ENCODE measurements at regions not wholly inside any gene's neighbourhood (a gene's known extent, or its start where the extent isn't known, plus 50 kb on each side); places are given as distances from the start of the nearest gene placed in this dataset.

DNA sequence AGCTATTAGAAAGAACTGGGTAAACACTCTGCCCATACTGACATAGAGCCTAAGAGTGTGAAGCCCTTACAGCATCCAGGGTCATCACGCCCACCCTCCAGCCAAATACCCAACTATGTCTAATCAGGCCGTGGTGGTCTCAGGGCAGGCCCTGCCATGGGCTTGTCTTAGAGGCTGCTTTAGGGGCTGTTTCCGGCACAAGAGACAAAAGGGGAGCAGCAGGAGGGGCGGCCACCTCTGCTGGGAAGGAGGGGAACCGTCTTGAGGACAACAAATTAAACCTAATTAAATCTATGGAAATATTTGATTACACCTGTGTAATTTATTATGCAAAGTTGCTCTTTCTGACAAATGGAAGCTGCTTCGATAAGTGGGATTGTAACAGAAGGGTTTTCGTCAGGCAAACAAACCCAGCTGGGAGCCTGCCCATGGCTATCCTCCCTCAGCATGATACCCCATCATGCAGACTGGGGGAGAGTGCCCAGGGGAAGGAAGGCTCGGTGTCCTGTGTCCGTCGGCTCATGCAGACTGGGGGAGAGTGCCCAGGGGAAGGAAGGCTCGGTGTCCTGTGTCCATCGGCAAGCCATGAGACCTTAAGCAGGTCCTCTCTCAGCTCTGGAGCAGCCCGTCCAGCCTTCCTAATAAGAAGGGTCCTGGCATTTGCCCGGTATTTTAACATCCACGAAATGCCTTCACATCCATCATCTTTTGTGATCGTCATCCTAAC, 163.6 kb upstream of the B3GAT1 start:
- H3K4me3 ChIP-seq (ENCODE audit: low read depth, low read length) = no peak overlapping the region
- TF ChIP-seq, protein P1, sequence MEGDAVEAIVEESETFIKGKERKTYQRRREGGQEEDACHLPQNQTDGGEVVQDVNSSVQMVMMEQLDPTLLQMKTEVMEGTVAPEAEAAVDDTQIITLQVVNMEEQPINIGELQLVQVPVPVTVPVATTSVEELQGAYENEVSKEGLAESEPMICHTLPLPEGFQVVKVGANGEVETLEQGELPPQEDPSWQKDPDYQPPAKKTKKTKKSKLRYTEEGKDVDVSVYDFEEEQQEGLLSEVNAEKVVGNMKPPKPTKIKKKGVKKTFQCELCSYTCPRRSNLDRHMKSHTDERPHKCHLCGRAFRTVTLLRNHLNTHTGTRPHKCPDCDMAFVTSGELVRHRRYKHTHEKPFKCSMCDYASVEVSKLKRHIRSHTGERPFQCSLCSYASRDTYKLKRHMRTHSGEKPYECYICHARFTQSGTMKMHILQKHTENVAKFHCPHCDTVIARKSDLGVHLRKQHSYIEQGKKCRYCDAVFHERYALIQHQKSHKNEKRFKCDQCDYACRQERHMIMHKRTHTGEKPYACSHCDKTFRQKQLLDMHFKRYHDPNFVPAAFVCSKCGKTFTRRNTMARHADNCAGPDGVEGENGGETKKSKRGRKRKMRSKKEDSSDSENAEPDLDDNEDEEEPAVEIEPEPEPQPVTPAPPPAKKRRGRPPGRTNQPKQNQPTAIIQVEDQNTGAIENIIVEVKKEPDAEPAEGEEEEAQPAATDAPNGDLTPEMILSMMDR (IDR thresholded peaks at IDR 0.05; ENCODE audit: insufficient read depth, low read depth, low read length) = no peak
- no peaks in the 10 kb centered on the region for H3K27me3 ChIP-seq (ENCODE audit: control insufficient read depth, insufficient read depth, low read length)
- H3K36me3 ChIP-seq (ENCODE audit: control insufficient read depth, insufficient read depth, low read length) = no peaks in the 10 kb centered on the region
- POLR2A ChIA-PET = no interaction called here
- no peak for DNase-seq (ENCODE audit: low read depth)
- CTCF ChIA-PET = no interaction called here

DNA sequence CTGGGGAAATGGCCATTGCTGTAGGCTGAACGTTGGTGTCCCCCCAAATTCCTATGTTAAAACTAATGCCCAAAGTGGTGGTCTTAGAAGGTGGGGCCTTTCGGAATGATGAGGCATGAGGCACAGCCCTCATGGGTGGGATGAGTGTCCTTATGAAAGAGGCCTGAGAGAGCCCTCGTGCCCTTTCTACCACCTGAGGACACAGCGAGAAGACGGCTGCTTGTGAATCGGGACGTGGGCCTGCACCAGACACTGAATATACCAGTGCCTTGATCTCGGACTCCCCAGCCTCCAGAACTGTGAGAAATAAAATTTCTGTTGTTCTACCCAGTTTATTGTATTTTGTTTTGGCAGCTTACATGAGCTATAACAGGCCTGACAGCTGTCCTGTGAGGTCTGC, 162.9 kb upstream of the B3GAT1 start:
- Histone ChIP-seq H3K4me3 (ENCODE audit: low read depth, low read length) (no peak overlapping the region), H3K27me3 (ENCODE audit: control insufficient read depth, insufficient read depth, low read length) (no peaks in the 10 kb centered on the region), H3K36me3 (ENCODE audit: control insufficient read depth, insufficient read depth, low read length) (no peaks in the 10 kb centered on the region)
- TF ChIP-seq, protein P1 (IDR thresholded peaks at IDR 0.05; ENCODE audit: insufficient read depth, low read depth, low read length) = no peak
- CTCF ChIA-PET = no interaction called here
- DNase-seq (ENCODE audit: low read depth) = no peak
- POLR2A ChIA-PET = no interaction called here

DNA sequence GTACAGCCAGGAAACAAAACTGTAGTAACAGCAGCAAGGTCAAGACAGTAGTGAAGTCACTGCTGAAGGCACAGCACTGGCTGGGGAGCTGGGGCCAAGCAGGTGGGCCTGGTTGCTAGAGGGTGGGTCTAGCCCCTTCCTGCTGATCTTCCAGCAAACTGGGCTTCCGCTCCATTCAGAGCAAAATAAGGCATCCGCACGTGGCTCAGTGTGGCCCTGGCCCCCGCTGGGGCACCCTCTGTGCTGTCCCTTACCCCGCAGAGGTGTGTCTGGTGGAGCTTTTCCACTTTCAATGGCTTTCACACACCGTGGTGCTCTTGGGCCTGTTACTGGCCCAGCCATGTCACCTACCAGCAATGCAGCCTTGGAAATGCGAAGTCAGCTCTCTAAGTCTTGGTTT, 162.4 kb upstream of the B3GAT1 start:
- TF ChIP-seq, protein P1 (IDR thresholded peaks at IDR 0.05; ENCODE audit: insufficient read depth, low read depth, low read length) = no peak
- H3K4me3 ChIP-seq (ENCODE audit: low read depth, low read length) = no peak overlapping the region
- no peaks in the 10 kb centered on the region for H3K36me3 ChIP-seq (ENCODE audit: control insufficient read depth, insufficient read depth, low read length)
- POLR2A ChIA-PET = no interaction called here
- H3K27me3 ChIP-seq (ENCODE audit: control insufficient read depth, insufficient read depth, low read length) = no peaks in the 10 kb centered on the region
- DNase-seq (ENCODE audit: low read depth) = no peak
- CTCF ChIA-PET = no interaction called here

DNA sequence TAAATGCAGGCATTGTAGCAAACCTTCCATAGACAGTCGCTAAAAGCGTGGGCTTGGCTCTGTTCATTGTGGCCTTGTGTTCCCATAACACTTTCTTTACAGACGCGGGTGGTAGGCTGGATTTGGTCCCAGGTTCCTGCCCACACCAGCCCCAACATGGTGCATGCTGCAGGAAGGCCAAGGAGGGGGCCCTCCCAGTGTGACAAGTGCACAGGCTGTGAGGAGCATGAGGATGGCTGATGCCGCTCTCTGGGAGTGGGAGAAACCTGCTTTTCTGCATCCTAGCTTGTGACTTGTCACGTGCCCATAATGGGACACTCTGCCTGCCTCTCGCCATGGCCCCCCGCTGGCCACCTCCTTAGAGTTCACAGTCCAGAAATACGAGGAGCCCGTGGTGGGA, 161.8 kb upstream of the B3GAT1 start:
- POLR2A ChIA-PET = no interaction called here
- TF ChIP-seq, protein P1 (IDR thresholded peaks at IDR 0.05; ENCODE audit: insufficient read depth, low read depth, low read length) = no peak
- Histone ChIP-seq H3K4me3 (ENCODE audit: low read depth, low read length) (no peak overlapping the region), H3K36me3 (ENCODE audit: control insufficient read depth, insufficient read depth, low read length) (no peaks in the 10 kb centered on the region), H3K27me3 (ENCODE audit: control insufficient read depth, insufficient read depth, low read length) (no peaks in the 10 kb centered on the region)
- CTCF ChIA-PET = no interaction called here
- no peak for DNase-seq (ENCODE audit: low read depth)

DNA sequence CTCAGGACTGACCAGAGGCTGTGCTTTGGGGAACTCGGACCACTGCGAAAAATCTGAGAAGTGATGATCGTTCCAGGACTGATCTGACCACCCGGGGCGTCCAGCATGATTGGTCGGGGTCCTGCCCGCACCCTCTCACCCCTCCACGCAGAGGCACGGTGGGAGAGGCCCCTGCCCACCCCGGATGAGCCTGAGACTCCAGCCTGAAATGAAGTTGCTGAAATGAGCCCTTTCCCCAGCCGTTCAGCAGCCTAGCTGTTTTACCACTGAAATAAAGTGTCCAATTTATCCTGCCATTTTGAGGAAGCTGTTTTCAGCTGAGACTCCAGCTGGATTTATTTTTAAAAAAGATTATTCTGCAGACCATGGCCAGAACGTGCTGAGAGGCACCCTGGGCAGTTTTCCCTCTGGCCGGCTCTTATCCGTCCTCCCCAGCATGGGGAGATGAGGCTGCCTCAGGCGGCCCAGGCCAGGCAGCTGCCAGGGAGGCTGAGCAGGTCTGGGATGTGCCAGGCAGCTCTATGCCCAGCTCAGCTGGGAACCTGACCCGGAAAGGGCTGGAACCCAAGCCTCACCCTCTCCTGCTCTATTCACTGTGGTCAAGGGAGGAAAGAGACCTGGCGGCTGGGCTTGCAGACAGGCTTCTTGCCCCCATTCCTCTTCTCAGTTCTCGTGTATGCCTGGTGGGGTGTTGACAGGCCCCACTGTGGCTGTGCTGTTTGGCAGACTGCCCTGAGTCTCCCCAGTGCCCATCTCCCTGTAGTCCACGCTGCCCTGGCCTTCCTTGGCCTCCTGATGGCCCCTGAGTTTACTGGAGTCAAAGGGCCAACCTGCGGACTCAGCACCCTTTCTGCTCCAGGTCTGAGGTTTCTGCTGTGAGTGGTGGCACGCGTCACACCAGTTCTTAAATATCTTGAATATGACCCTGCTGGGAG, 161.0 kb upstream of the B3GAT1 start:
- H3K4me3 ChIP-seq (ENCODE audit: low read depth, low read length) = no peak overlapping the region
- H3K27me3 ChIP-seq (ENCODE audit: control insufficient read depth, insufficient read depth, low read length) = no peaks in the 10 kb centered on the region
- CTCF ChIA-PET = no interaction called here
- POLR2A ChIA-PET = no interaction called here
- TF ChIP-seq, protein P1 (IDR thresholded peaks at IDR 0.05; ENCODE audit: insufficient read depth, low read depth, low read length) = no peak
- no peaks in the 10 kb centered on the region for H3K36me3 ChIP-seq (ENCODE audit: control insufficient read depth, insufficient read depth, low read length)
- DNase-seq (ENCODE audit: low read depth) = no peak

Data from BJ (cell line).